HT-29 (cell line): ENCODE measurements at regions not wholly inside any gene's neighbourhood (a gene's known extent, or its start where the extent isn't known, plus 50 kb on each side); places are given as distances from the start of the nearest gene placed in this dataset.

ENCODE experiments used
- DNase-seq: peaks from one replicate; pipeline ENCODE4 v3.0.0-alpha.2; 2015; ENCODE audit warnings: low spot score

DNA sequence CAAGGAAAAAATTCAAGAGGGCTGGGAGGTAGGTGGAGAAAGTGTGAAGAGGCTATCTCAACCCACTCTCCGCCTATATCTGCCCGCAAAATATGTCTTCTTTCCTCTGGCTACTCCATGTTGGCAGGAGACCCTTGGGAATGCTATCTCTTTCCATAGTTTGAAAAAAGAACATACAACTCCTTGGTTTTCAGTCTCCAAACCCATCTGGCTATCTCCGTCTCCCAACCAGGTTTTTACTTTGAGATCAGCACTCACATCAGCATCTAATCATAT is 109.9 kb upstream of the IFNE start:
- no peak for DNase-seq

DNA sequence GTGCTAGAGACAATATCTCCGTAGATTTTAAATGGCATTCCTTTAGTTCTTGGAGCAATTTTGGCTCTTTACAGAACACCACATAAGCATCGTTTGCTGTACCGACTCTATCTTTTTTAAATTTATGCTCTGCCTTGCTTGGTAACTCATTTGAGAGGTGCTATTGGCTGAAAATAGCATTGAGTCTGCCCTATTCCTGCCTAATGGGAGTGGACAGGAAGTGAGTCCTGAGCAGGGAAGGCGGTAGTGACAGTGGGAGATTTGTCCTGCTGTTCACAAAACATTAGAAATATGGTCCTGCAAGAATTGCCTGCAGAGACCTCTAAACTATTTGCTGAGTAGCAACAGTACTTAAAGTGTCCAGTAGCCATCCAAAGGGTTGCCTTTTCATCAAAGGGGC is 115.2 kb upstream of the IFNE start:
- no peak for DNase-seq

DNA sequence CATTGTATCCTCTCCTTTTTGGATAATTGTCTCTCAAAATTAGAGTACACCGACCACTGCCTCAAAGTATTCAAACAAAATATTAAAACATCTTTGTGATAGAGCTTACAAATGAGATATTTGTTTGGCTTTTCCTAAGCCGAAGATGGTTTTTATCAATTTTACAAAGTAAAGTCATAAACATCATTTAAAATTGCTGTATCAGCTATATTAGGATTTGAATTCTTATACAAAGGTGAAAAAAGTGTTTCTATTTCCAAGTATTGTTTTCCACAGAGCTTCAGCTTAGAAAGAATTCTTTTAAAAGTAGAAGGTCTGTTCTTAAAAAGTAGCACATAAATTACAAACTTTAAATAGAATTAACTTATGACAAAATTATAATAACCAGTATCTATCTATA is 116.6 kb upstream of the IFNE start:
- DNase-seq: no peak

DNA sequence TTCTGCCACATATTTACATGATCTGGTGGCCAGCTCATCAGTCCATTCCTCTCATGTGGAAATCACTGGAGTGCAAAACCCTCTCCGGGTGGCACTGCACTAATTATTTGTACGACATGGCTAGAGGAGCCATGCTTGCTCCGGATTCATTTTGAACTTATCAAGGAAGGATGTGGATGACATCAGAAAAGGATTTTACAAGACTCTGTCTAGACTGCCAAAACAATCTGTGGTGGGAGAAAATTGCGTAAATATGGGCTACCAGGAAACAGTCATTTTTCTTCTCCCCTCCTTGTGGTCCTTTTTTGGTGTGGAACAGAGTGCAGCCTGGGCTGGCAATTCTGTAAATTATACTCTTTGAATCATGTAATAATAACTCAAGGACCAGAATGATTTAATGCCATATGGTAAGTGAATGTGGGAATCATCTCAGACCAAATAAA is 123.4 kb upstream of the IFNE start:
- no peak for DNase-seq

DNA sequence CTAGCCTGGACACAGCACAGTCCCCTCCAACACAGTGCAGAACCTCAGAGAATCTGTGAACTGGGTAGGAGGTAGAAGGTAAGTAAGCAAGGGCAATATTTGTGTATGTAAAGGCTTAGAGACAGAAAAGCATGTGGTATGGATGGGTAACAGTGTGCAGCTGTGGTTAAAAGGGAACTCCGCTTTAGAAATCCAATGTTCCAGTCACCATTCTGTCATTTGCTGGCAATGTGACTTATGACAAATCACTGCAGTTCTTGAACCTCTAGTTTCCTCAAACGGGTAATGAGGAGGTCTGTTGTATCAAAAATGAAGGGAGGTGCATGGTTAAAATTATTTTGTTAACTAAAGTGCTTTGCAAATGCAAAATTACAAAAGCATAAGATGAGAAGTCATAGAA is 125.5 kb upstream of the IFNE start:
- DNase-seq: no peak

DNA sequence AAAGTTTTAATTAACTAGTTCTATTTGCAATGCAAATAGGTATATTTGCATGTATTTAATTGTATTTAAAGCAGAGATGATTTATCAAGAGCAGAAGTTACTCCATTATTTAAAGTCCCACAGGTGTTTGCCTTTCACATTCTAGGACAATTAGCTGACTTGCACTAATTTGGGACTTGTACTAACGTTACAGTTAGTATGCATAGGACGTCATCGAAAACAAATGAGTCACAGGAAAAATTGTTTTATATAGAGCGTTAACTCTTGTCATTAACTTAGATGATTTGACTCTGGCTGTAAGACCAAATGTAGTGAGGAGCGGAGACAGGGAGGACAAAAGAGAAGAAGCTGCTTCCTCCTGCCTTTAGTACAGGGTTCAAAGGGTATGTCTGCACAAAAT is 126.1 kb upstream of the IFNE start:
- no peak for DNase-seq

DNA sequence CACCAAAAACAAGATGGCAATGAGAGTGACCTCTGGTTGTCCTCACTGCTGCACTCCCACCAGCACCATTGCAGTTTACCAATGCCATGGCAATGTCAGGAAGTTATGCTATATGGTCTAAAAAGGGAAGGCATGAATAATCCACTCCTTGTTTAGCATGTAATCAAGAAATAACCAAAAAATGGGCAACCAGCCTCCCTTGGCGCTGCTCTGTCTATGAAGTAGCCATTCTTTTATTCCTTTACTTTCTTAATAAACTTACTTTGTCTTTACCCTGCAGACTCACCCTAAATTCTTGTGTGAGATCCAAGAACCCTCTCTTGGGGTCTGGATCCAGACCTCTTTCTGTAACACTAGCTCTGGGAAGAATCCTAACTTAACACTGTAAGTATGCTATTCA is 127.4 kb upstream of the IFNE start:
- DNase-seq: no peak

DNA sequence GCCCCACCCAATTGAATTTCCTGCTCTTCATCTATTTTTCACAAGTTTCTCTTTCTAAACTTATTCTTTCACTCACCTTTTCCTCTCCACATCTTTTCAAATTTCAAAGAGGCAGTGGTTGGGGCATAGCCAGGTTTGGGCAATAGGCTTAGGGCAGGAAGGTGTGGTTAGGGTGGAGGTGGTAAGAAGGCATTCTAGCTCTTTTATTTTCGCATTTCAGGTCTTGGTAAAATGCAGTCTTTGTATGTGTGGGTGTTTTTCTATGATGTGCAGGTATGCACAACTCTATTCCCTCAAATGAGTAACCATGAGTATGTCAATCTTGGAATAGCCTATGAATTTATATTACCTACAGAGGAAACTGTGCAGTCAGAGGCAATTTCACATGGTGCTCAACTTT is 129.8 kb upstream of the IFNE start:
- no peak for DNase-seq

DNA sequence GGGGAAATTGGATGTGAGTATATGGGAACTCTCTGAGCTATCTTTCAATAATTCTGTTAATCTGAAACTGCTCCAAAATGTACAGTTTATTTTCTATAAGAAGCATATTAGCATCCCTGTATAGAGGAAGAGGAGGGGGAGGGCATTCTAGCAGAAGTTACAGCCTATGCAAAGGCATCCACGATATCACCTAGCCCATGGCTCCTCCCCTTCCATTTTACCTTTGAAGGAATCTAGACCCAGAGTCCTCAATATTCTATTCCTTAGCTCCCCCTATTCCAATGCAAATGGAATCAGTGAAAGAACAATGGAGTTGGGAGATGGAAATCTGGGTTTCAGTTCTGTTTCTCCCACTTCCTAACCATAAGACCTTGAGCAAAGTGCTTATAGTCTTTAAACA is 132.9 kb upstream of the IFNE start:
- no peak for DNase-seq

DNA sequence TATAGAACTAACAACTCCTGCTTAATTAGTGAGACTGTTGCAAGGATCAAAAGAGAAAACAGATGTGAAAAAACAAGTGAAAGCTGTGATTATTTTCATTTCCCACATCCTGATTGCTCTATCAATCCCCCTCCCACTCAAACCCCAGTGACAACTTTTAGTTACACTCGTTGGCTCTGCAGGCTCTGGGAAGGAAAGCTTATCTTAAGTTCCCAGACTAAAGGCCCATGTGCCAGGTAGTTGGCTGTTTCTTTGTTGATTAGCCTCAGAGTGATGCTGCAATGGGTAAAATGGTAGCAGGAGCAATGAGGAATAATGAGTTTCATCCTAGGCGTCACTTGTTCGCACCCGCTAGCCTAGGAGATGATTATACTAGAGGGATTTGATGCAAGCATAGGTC is 133.3 kb upstream of the IFNE start:
- no peak for DNase-seq

DNA sequence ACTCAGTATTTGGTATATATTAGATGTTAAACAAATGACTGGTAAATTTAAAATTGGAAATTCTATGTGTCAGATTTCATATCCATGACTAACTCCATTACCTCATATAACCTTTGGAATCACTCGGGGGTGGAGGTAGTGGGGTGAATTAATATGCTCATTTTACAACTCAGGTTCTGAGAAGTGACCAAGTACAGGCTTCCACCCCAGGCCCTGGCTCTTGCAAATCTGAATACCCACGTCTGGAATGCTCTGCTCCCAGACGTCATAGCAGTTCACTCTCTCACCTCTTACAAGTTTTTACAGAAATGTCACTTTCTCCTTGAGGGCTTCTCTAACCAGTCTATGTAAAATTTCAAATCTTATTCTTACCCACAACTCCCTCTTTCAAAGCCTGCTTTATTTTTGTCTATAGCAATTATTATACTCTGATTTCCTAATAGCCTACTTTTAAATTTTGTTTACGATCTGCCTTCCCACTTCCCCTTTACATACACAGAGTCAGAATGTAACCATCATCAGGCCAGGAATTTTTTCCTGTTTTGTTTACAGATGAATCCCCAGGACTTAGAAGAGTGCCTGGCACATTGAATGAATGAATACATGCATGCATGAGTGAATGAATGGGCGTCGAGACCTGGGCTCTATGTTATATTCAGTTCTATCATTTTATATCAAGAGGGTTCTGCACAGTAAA is 134.1 kb upstream of the IFNE start:
- peak; percentile 66 for DNase-seq

DNA sequence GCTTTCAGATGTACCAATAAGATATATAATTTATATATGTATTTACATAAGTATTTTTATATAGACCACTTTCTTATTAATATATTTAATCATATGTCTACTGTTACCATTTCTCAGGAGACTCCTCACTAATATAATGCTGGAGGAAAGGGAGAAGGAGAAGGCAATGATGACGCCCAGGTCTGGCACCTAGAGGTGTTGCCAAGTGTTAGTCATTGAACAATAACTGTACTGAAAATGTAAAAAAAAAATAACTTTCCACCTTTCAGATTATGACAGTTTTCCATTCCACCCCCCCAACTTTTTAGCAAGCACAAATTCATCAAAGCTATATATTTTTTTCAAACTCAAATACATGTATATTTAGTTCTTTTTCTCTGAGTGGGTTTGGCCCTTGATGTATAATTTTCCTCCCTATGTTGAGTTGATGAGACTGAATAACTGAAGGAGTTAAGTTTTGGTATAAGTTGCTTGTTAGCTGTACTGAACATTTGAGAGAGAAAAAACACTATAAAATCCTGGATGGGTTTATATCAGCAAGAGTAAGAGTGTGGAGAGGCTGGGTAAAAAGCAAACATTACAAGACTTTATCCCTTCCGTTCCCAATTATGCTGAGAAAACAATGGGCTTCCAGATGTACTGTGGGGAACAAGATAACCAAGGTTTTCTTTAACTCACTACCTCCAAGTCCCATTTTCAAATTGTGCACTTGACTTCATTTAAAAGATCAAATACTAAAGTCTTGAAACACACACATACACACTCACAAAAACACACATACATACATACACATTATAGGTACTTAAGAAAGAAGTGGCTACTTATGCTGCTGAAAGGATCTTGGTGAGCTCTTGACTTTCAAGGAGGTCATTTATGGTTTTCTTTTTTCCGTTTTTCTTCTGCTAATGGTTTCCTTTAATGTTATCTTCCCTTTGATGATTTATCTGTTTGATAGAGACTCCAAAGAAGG is 142.8 kb upstream of the IFNE start:
- no peak for DNase-seq

DNA sequence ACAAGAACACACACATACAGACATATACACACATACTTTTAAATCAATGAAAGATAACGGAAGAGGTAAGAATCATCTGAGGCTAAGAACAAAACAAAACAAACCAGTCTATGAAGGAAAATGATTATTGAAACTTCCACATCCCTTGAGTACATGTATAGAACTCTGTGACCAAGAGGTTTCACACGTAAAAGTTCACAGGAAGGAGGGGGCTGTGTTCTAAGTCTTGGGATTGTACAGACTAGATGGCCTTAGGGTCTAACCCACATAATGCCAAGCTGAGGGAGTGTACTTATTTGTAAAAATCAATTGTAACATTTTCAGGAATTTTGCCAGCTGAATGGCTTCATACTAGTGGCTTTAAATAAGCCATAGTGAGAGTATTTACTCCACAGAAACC is 144.4 kb upstream of the IFNE start:
- DNase-seq: no peak

DNA sequence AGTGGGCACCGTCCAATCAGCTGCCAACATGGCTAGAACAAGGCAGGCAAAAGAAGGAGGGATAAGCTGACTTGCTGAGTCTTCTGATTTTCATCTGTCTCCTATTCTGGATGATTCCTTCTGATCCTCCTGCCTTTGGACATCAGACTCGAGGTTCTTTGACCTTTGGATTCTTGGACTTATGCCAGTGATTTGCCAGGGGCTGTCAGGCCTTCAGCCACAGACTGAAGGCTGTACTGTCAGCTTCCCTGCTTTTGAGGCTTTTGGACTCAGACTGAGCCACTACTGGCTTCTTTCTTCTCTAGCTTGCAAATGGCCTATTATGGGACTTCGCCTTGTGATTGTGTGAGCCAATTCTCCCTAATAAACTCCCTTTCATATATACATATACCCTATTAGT is 146.8 kb upstream of the IFNE start:
- DNase-seq: peak; percentile 54

DNA sequence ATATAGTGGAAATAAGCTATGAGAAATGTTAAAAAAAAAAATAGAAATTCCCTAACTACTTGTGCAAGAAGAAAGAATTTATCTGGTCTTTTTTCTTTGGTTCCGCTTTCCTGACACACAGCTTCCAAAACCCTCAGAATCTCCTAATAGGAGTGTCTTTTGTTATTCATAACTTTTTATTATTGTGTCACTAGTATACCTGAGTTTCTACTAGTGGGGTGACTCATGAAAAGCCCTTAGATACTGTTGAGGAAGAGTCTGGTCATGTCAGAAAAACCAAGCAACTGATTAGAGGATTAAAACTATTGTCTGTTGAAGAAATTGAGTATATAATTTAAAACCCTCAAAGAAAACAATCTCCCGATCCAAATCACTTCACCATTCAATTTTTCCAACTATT is 152.8 kb upstream of the IFNE start:
- no peak for DNase-seq

DNA sequence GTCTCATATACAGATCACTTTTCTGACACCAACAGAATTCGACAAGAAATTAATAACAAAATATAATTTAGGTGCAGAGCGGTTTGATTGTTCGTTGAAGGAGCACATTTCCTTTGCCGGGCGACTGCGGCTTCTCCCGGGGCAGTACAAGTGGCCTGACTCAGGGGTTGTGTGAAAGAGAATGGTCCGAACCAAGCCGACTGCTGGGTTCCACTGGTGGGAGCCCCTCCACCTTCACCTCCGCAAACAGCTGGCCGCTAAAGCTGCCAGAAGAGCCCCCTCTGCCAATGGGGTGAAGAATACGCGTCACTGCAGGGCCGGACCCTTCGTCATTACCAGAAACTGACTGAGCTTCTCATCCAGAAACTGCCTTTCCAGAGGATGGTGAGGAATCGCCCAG is 156.0 kb upstream of the IFNE start:
- DNase-seq: no peak

DNA sequence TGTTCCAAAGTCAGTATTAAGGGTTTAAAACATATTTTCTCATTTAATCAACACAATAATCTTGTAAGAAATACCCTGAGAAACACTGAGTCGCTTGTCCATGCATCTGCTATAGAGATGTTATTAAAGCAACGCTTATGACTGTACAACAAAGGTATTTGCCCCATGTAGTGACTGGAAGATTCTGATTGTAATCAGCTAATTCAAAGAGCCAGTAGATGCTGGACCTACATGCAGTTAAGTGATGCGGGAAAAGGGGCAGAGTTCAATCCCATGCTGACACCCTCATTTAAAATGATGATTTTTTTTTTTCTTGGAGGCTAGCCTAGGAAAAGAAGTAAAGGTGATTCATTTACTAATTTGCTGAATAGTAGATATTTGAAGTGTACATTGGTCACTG is 149.3 kb upstream of the MTAP start:
- DNase-seq: no peak

DNA sequence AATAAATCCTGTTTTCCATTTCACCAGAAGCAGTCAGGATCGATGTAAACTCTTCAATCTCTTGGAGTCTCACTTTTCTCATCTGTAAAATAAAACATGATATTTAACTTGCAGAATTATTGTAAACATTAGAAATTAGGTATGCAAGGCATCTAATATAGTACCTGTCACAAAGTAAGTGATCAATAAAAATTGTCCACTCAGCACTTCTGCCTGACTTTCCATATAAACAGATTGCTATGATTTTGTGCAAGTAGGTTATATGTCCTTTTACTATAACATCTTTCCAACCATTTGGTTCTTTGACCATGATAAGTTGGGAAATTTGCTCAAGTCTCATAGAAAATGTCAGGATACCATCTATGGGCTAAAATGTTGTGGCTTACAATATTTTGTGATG is 148.8 kb upstream of the MTAP start:
- no peak for DNase-seq

DNA sequence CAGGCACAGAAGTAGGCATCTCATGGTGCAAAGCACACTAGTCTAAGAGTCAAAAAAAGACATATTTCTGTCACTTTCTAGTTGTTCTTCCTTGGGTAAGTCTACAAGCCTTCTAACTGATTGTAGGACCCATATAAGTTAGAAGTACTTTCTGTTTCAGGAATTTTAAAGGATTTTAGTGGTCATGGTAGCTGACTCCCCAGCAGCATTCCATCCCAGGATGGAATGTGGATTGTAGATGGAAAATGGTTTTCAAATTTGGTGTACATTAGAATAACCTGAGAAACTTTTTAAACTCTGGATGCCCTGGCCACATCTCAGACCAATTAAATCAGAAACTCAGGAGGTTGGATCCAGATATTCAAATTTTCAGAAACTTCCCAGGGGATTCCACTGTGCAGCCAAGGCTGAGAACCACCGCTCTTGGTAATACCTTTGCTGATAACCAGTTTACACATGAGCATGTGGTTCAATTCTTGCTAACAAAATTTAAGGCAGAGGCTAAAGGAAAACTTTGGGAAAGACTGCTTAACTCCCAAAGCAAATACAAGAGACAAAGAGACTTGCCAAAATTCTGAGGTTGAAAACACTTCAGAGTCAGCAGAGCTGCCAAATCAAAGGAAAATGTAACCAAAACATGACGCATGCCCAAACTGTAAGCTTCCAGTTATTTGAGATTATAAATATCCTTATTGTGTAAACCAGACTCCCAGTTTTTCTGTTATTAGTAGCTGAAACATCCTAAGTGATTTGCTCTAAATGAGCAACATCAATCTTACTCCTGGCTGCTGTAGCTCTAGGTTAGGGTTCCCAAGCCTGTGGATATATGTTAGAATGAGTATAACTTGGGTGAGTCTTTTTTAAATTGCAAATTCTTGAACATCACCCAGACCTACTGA is 145.4 kb upstream of the MTAP start:
- DNase-seq: no peak

DNA sequence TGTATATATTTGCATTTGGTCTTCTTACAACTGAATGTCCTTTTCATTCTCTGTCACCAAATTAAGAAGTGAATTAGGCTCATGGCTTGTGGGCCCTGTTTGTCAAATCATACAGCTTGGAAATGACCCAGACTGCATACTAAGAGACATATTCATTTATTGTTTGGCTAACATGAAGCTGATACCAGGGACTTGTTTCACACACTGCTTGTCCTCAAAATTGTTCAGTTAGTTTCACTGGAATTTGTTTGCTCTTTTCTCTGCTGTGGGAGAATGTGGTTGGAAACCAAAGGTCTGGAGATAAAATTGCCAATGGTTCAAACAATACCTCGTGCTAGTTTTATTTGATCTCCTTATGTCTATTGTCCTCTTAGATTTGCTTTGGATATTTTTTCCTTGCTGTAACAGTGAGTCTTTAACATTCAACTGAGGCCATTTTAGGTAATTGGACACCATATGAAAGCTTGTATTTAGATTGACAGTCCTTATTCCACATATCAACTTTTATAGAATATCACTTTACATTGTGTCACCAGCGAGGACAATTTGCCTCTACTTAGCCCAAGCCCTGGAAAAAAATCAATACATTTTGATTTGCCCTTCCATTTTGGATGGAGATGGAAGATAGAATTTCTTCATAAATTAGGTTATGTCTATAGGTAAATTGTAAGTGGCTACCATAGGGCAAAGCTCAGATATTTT is 144.3 kb upstream of the MTAP start:
- no peak for DNase-seq

DNA sequence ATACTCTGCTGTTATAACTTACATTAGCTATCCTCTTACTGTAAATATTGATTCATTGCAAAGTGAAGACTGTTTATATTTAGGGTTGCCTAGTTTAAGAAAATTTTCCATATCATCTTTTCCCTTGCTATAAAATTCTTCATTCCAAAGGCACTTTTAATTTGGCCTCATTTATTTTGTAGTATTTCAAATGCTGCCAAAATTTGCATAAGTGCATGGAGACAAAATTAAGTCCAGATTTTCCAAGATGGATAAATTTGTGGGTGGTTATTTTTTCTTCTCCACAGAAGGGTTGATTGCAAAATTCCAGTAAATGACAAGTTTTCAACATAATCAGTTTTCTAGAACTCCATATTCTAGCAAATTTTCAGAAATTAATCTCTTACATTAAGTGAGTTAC is 141.5 kb upstream of the MTAP start:
- DNase-seq: no peak

DNA sequence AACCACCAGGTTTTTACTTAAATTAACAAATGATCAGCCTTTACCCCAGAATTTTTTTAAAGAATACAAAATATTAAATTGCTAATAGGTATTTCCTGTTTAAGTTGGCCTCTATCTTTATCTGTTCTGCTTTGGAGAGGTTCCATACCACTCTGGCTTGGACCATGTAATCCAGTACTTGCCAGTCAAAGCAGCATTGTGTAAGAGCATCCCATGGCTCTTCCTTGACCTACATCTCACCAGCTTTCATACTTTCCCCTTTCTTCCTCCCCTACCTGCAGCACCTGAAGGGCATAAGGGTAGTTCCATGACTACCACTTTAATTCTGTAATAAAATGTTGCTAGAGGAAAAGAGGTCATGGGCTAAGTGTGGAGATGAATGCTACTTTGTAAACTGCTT is 140.8 kb upstream of the MTAP start:
- DNase-seq: no peak
